ENCODE measurements at regions not wholly inside any gene's neighbourhood (a gene's known extent, or its start where the extent isn't known, plus 50 kb on each side); places are given as distances from the start of the nearest gene placed in this dataset.

- no peak for DNase-seq
- intact Hi-C loops (cut with DNase I), result no loop called here
Measured at GRCh38 chr2:53342248-53342647, 425.4 kb upstream of the CHAC2 start.

GRCh38 chr2:53334610-53335009, 433.0 kb upstream of the CHAC2 start:
- intact Hi-C loops (cut with DNase I), result loop anchor here in 1 of 10 donors (5.0 kb wide), 1 partner anchor 1817 kb away; no protein-coding TSS in a partner anchor
- Histone ChIP-seq H3K27me3 (no peaks in the 10 kb centered on the region), H3K36me3 (no peaks in the 10 kb centered on the region), H3K27ac (no peak overlapping the region), H3K4me1 (peaks cover 0 to 3% (median 0%) of the 10 kb centered on the region in 9 donors), H3K9me3 (no peaks in the 10 kb centered on the region), H3K4me3 (no peak overlapping the region)
- ATAC-seq, result no peak
- WGBS, 2 donors, result 50 to 53% methylated on average over 4 of the region's 4 CpGs
- TF ChIP-seq CTCF (IDR thresholded peaks at IDR 0.05), result no peak
- DNase-seq, result no peak

More at GRCh38 chr2:53342248-53342647, 425.4 kb upstream of the CHAC2 start:
- H3K9me3 ChIP-seq, result no peaks in the 10 kb centered on the region
- H3K27ac ChIP-seq, result no peak overlapping the region
- no peak overlapping the region for H3K4me3 ChIP-seq
- no peaks in the 10 kb centered on the region for H3K4me1 ChIP-seq
- no peaks in the 10 kb centered on the region for H3K36me3 ChIP-seq
- H3K27me3 ChIP-seq, result no peaks in the 10 kb centered on the region
- WGBS, 2 donors, result 84 to 88% methylated on average over 4 of the region's 4 CpGs
- TF ChIP-seq CTCF (IDR thresholded peaks at IDR 0.05), result no peak
- no peak for ATAC-seq

GRCh38 chr2:53331667-53332066, 435.9 kb upstream of the CHAC2 start:
- no peaks in the 10 kb centered on the region for H3K9me3 ChIP-seq
- no peak for TF ChIP-seq CTCF (IDR thresholded peaks at IDR 0.05)
- no peaks in the 10 kb centered on the region for H3K36me3 ChIP-seq
- WGBS, 2 donors, result 68 to 97% methylated on average over 2 of the region's 2 CpGs
- no peak for ATAC-seq
- H3K27ac ChIP-seq, result no peak overlapping the region
- no peaks in the 10 kb centered on the region for H3K27me3 ChIP-seq
- H3K4me1 ChIP-seq, result peaks cover 0 to 3% (median 0%) of the 10 kb centered on the region in 9 donors
- intact Hi-C loops (cut with DNase I), result no loop called here
- DNase-seq, result no peak
- H3K4me3 ChIP-seq, result no peak overlapping the region

- WGBS, 2 donors, result 77 to 86% methylated on average over 5 of the region's 5 CpGs
- TF ChIP-seq CTCF (IDR thresholded peaks at IDR 0.05), result no peak
- H3K9me3 ChIP-seq, result peaks cover 0 to 2% (median 0%) of the 10 kb centered on the region in 11 donors
- no peaks in the 10 kb centered on the region for H3K36me3 ChIP-seq
- no peak overlapping the region for H3K4me3 ChIP-seq
- intact Hi-C loops (cut with DNase I), result no loop called here
- H3K27me3 ChIP-seq, result no peaks in the 10 kb centered on the region
- no peak overlapping the region for H3K27ac ChIP-seq
- ATAC-seq (no peak), DNase-seq (no peak)
- H3K4me1 ChIP-seq, result peaks cover 0 to 2% (median 0%) of the 10 kb centered on the region in 9 donors
Measured at GRCh38 chr2:53317861-53318260, 449.7 kb upstream of the CHAC2 start.
